ENCODE measurements at regions not wholly inside any gene's neighbourhood (a gene's known extent, or its start where the extent isn't known, plus 50 kb on each side); places are given as distances from the start of the nearest gene placed in this dataset.

- DNase-seq (ENCODE audit: low spot score in 2 of 2) = no peak
- Histone ChIP-seq H3K9me3 (peaks cover 16 to 30% of the 10 kb centered on the region in 2 donors), H3K27ac (no peak overlapping the region), H3K27me3 (no peaks in the 10 kb centered on the region), H3K4me3 (no peak overlapping the region), H3K4me1 (no peaks in the 10 kb centered on the region), H3K36me3 (no peaks in the 10 kb centered on the region)
- TF ChIP-seq POLR2A (IDR thresholded peaks at IDR 0.05) (no peak), POLR2AphosphoS5 (IDR thresholded peaks at IDR 0.05) (no peak)
- intact Hi-C loops (cut with DNase I; ENCODE audit: low total_unique reads) = no loop called here
Measured at GRCh38 chr9:61674882-61675281, 485.0 kb downstream of the SPATA31A7 start.

Measured in breast epithelium (tissue), 4 donors.